Body of pancreas (tissue), 4 donors: ENCODE measurements at regions not wholly inside any gene's neighbourhood (a gene's known extent, or its start where the extent isn't known, plus 50 kb on each side); places are given as distances from the start of the nearest gene placed in this dataset.

Experiments
- ATAC-seq: fragments of 150-250 bp; one replicate; pipeline ENCODE4 v1.9.1; 2016
- DNase-seq, 4 donors: peaks; one replicate each; pipeline ENCODE4 v3.0.0-alpha.2; 2019
- H3K27ac ChIP-seq, 4 donors: fragments of 200-600 bp; sonication (generic); 1 replicate in 3 of 4; 2 replicates in 1 of 4; pipeline versions ENCODE4 v1.5.1 to v1.6.1; 2016 to 2019; ENCODE audit warnings: mild to moderate bottlenecking in 1 of 4, mixed read lengths in 1 of 4, moderate library complexity in 1 of 4
- H3K27me3 ChIP-seq, 2 donors: fragments of 200-600 bp; sonication (generic); one replicate each; pipeline ENCODE4 v1.6.0; 2016; ENCODE audit warnings: mild to moderate bottlenecking in 1 of 2
- H3K36me3 ChIP-seq, 2 donors: fragments of 200-600 bp; sonication (generic); replicated peaks in 1 of 2; 2 replicates each; pipeline ENCODE4 v1.5.1; 2016; ENCODE audit warnings: low read depth in 2 of 2; ENCODE audit not compliant: insufficient read depth in 1 of 2
- H3K4me1 ChIP-seq: fragments of 200-600 bp; sonication (generic); one replicate; pipeline ENCODE4 v1.6.0; 2016
- H3K4me3 ChIP-seq, 2 donors: fragments of 200-600 bp; sonication (generic); 1 replicate in 1 of 2; 2 replicates in 1 of 2; pipeline ENCODE4 v1.5.1; 2016 to 2019
- H3K9me3 ChIP-seq, 3 donors: fragments of 200-600 bp; sonication (generic); 1 replicate in 2 of 3; 2 replicates in 1 of 3; pipeline ENCODE4 v1.5.1; 2016
- CTCF ChIP-seq, 7 experiments: fragments of 450-650 bp in 4 of 7; fragments of 200-600 bp in 3 of 7; sonication (generic) in 3 of 7; IDR thresholded peaks; one replicate each; pipeline ENCODE4 v1.5.1; 2016 to 2019; ENCODE audit warnings: antibody characterized with exemption in 7 of 7
- POLR2A ChIP-seq, 3 donors: fragments of 450-650 bp; IDR thresholded peaks; one replicate each; pipeline ENCODE4 v1.6.1; 2016; ENCODE audit warnings: antibody characterized with exemption in 3 of 3, mild to moderate bottlenecking in 2 of 3
- WGBS, 2 donors: methylation state at CpG; one replicate each; pipeline ENCODE4 v1.1.5; 2017; 5-methylcytosine and 5-hydroxymethylcytosine counted together
- intact Hi-C: fragments of 100-400 bp; cut with DNase I; formaldehyde crosslinking; loops from one replicate; pipeline ENCODE4 v1.15.1; 2023

GRCh38 chr22:25399649-25400151 lies 164.8 kb upstream of the GRK3 start:
- WGBS, 2 donors: 86 to 94% methylated on average over 9 to 12 of the region's 12 CpGs
- no peaks in the 10 kb centered on the region for H3K9me3 ChIP-seq
- peaks cover 46% of the 10 kb centered on the region for H3K4me1 ChIP-seq
- peak overlapping the region in 2 of 4 donors; percentile 12 to 13 for H3K27ac ChIP-seq
- no peak for TF ChIP-seq POLR2A (IDR thresholded peaks at IDR 0.05)
- no peak for TF ChIP-seq CTCF (IDR thresholded peaks at IDR 0.05)
- DNase-seq (no peak), ATAC-seq (no peak)
- H3K27me3 ChIP-seq: no peaks in the 10 kb centered on the region
- H3K36me3 ChIP-seq: no peaks in the 10 kb centered on the region
- no peak overlapping the region for H3K4me3 ChIP-seq
- intact Hi-C loops: no loop called here

DNA sequence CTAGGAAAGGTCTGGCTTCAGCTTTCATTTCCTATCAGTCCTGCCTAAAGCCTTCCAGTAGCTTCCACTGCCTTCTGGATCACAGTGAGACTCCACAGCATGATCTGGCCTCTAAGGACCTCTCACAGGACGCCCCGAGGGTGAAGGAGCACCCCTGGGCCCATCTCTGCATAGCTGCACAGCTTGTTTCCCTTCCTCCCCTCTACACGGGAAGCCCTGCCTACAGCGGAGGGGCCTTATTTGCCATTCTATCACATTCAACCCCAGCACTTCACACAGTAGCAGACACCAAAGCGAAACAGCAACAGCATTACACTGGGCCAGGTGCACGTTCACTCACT lies 162.3 kb upstream of the GRK3 start:
- Histone ChIP-seq H3K4me3 (no peak overlapping the region), H3K9me3 (no peaks in the 10 kb centered on the region), H3K27me3 (no peaks in the 10 kb centered on the region), H3K4me1 (peaks cover 47% of the 10 kb centered on the region), H3K36me3 (no peaks in the 10 kb centered on the region), H3K27ac (peak overlapping the region; percentile 58 to 89 (median 88))
- intact Hi-C loops: no loop called here
- ATAC-seq (no peak), DNase-seq (no peak)
- WGBS, 2 donors: 75 to 93% methylated on average over 5 to 6 of the region's 6 CpGs
- TF ChIP-seq POLR2A (IDR thresholded peaks at IDR 0.05) (no peak), CTCF (IDR thresholded peaks at IDR 0.05) (no peak)

DNA sequence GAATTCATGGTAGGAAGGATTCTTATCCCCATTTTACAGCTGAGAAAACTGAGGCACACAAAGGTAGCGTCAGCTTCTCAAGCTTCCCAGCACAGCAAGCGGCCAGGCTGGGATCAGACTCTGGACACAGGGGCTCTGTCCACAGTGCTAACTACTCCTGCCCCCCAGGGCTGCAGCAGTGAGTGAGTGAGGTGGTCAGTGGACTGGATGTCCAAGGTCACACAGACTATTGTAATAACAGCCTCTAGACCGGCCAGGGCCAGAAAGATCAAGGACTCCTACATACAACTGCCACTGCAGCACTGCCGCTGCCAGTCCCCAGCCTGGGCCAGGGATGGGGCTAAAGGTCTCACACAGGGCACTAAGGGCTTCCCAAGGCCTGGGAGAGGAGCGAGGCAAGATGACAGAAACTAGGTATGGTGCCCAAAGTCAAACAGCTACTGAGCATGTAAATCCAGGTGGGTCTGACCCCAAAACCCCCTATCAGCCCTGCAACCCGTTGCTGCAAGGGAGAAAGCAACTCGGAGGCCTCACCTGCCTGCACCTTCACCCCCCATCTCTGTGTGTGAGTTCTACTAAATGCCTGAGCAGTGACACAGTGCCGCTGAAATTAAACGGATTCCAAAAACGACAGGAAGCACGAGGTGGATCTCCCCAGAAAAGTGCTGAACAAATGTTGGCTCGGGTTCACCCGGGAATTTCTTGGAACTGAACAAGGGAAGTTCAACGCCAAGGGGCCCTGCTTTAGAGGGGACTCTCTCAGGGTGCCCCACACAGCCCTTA lies 161.8 kb upstream of the GRK3 start:
- Histone ChIP-seq H3K4me3 (no peak overlapping the region), H3K36me3 (no peaks in the 10 kb centered on the region), H3K27ac (peak overlapping the region; percentile 59 to 89 (median 88)), H3K27me3 (no peaks in the 10 kb centered on the region), H3K4me1 (peaks cover 47% of the 10 kb centered on the region), H3K9me3 (no peaks in the 10 kb centered on the region)
- 31 to 40% methylated on average over 12 to 14 of the region's 14 CpGs for WGBS, 2 donors
- intact Hi-C loops: no loop called here
- TF ChIP-seq POLR2A (IDR thresholded peaks at IDR 0.05): peak in 1 of 3 donors; percentile 31
- no peak for TF ChIP-seq CTCF (IDR thresholded peaks at IDR 0.05)
- DNase-seq (peak in 3 of 4 donors; percentile 37 to 50 (median 44)), ATAC-seq (peak; percentile 16)

- H3K4me3 ChIP-seq: no peak overlapping the region
- TF ChIP-seq POLR2A (IDR thresholded peaks at IDR 0.05): no peak
- no peak for TF ChIP-seq CTCF (IDR thresholded peaks at IDR 0.05)
- intact Hi-C loops: no loop called here
- peaks cover 47% of the 10 kb centered on the region for H3K4me1 ChIP-seq
- H3K36me3 ChIP-seq: no peaks in the 10 kb centered on the region
- H3K9me3 ChIP-seq: no peaks in the 10 kb centered on the region
- peak overlapping the region; percentile 59 to 89 (median 88) for H3K27ac ChIP-seq
- no peak for ATAC-seq
- 31 to 35% methylated on average over 5 to 8 of the region's 8 CpGs for WGBS, 2 donors
- DNase-seq: no peak
- H3K27me3 ChIP-seq: no peaks in the 10 kb centered on the region
Observed at GRCh38 chr22:25403284-25403810, 161.1 kb upstream of the GRK3 start.
